ENCODE measurements at regions not wholly inside any gene's neighbourhood (a gene's known extent, or its start where the extent isn't known, plus 50 kb on each side); places are given as distances from the start of the nearest gene placed in this dataset.

DNA sequence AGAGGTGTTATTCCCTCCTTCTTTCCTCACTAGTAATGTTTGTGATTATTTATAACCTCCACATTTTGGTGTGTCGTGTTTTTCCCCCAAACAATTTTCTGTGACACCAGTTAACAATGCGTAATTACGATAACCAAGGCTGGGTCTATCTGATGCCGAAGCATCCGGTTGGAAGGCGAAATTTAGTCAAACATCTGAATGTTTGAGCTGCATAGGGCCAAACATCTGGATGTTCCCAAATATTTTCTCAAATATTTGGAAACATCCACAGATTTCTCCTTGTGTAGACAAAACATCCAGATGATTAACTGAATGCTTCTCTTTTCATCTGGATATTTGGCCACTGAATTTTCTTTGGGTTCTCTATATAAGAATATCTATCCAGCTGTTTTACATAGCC is 371.7 kb downstream of the NFIB start:
- Mint-ChIP-seq H3K9me3 (peaks cover 0 to 2% (median 0%) of the 10 kb centered on the region in 3 donors), H3K4me3 (no peak overlapping the region), H3K4me1 (no peaks in the 10 kb centered on the region), H3K36me3 (no peaks in the 10 kb centered on the region), H3K27ac (no peak overlapping the region), H3K27me3 (no peaks in the 10 kb centered on the region)

DNA sequence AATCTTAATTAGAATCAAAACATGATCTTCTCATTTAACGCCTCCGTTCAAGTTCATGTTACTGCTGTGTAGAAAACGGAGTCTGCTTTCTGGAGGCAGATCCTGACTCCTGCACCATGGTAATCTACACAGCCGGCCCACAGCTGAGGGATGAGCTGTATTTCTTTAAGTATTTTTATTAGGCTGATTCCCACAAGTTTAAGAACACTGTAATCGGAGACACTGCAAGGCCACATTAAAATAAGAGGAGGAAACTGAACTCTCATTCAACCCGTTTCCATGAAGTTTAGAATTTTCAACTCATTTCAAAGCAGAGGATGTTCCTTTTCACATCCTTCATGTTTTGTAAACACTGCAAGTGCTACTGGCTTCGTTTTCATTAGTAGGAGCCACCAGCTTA is 372.2 kb downstream of the NFIB start:
- Mint-ChIP-seq H3K9me3 (peaks cover 0 to 2% (median 0%) of the 10 kb centered on the region in 3 donors), H3K36me3 (no peaks in the 10 kb centered on the region), H3K27ac (no peak overlapping the region), H3K27me3 (no peaks in the 10 kb centered on the region), H3K4me3 (no peak overlapping the region), H3K4me1 (no peaks in the 10 kb centered on the region)

DNA sequence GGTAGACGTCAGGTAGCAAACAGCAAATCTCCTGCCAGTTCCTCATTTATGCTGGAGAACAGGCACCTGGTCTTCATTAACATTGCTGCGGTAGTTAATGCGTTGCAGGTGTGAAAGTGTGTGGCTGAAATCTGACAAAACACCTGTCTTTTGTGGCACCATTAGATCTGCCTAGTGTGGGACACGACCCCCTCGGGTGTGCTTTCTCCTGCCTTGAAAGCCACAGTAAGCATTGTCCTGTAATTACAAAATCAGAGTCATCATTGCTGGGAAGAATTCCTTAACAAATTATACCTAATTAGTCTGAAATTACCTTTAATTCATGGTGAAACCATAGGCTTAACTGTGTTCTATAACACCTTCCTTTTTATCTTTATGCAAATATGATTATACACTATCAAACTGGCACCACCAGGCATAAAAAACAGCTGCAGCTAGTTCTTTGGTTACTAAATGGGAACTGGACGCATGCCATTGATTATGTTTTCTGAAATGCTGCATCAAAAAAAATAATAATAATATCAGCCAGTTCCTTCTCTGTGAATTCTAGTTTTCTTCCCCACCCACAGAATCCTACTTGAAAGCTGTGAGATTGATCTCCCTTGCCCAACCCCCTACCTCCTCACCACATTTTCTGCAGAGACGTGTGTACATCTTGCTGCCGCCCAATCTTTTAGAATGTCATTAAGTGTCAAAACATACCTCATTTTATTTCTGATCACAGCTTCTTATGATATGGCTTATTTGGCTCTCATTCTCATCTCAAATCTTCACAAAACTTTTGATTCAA is 374.0 kb downstream of the NFIB start:
- Mint-ChIP-seq H3K9me3 (peaks cover 0 to 2% (median 0%) of the 10 kb centered on the region in 3 donors), H3K4me1 (no peaks in the 10 kb centered on the region), H3K27me3 (no peaks in the 10 kb centered on the region), H3K36me3 (no peaks in the 10 kb centered on the region), H3K27ac (no peak overlapping the region), H3K4me3 (no peak overlapping the region)

GRCh38 chr9:13939134-13939533 is 374.8 kb downstream of the NFIB start:
- H3K4me1 Mint-ChIP-seq: no peaks in the 10 kb centered on the region
- no peaks in the 10 kb centered on the region for H3K27me3 Mint-ChIP-seq
- H3K9me3 Mint-ChIP-seq: peaks cover 0 to 2% (median 0%) of the 10 kb centered on the region in 3 donors
- no peaks in the 10 kb centered on the region for H3K36me3 Mint-ChIP-seq
- no peak overlapping the region for H3K27ac Mint-ChIP-seq
- H3K4me3 Mint-ChIP-seq: no peak overlapping the region

DNA sequence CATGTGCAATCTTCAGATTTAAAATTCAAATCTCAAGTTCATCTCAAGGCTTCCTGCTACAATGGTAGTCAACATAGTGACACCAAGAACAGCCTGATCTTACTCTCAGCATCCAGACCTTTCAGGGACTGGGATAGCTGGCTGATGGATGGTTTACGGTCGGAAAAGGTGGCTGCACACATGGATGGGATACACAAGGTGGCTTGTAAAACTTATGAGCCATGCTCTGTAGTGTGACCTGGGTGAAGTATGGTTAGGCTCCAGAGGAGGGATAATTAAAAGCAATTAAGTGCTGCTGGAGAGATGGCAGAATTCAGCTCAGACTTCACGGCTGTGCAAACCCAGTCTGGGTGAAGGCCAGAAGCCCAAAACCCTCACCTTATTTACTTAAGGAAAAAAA is 379.5 kb downstream of the NFIB start:
- Mint-ChIP-seq H3K4me3 (no peak overlapping the region), H3K27me3 (no peaks in the 10 kb centered on the region), H3K4me1 (no peaks in the 10 kb centered on the region), H3K9me3 (no peaks in the 10 kb centered on the region), H3K36me3 (no peaks in the 10 kb centered on the region), H3K27ac (peak overlapping the region in 1 of 3 donors; percentile 21)

- Mint-ChIP-seq H3K9me3 (no peaks in the 10 kb centered on the region), H3K4me1 (no peaks in the 10 kb centered on the region), H3K27me3 (no peaks in the 10 kb centered on the region), H3K4me3 (no peak overlapping the region), H3K27ac (no peak overlapping the region), H3K36me3 (no peaks in the 10 kb centered on the region)
Measured at GRCh38 chr9:13933268-13933656, 380.7 kb downstream of the NFIB start.

- Mint-ChIP-seq H3K9me3 (no peaks in the 10 kb centered on the region), H3K27ac (no peak overlapping the region), H3K36me3 (no peaks in the 10 kb centered on the region), H3K4me1 (no peaks in the 10 kb centered on the region), H3K4me3 (no peak overlapping the region), H3K27me3 (no peaks in the 10 kb centered on the region)
Measured at GRCh38 chr9:13932528-13933267, 381.2 kb downstream of the NFIB start.

DNA sequence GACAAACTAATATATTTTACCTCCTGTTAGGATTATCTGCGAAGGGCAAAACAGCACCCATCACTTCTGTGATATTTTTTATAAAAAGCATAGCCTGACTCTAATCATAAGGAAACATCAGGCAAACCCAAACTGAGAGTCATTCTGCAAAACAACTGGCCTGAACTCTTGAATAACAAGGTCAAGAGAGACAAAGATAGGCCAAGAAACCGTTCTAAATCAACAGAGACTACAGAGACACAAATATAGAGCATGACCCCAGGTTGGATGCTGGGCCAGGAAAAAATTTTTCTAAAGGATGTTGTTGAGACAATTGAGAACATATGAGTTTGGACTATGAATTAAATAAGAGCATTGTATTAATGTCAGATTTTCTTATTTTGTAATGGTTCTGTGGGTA is 384.9 kb downstream of the NFIB start:
- Mint-ChIP-seq H3K4me3 (no peak overlapping the region), H3K9me3 (peaks cover 2 to 9% (median 6%) of the 10 kb centered on the region in 3 donors), H3K27ac (no peak overlapping the region), H3K4me1 (no peaks in the 10 kb centered on the region), H3K36me3 (no peaks in the 10 kb centered on the region), H3K27me3 (no peaks in the 10 kb centered on the region)

DNA sequence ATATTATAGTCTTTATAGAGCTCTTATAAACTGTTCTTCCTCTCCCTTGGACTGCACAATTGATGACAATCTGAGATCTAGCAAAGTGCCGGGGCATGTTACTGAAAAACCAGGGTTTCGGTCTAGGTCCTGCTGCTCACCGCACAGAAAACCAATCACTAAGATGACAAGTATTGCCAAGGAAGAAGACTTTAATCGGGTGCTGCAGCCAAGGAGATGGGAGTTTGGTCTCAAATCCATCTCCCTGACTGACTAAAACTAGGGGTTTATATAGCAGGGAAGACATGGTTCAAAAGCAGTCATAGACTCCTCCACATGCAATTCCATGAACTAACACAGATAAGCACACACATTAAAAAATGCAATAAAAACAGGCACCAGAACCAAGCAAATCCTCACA is 390.6 kb downstream of the NFIB start:
- no peak overlapping the region for H3K4me3 Mint-ChIP-seq
- H3K27me3 Mint-ChIP-seq: no peaks in the 10 kb centered on the region
- H3K9me3 Mint-ChIP-seq: peaks cover 2 to 14% (median 6%) of the 10 kb centered on the region in 3 donors
- H3K27ac Mint-ChIP-seq: no peak overlapping the region
- H3K36me3 Mint-ChIP-seq: no peaks in the 10 kb centered on the region
- H3K4me1 Mint-ChIP-seq: no peaks in the 10 kb centered on the region

GRCh38 chr9:13920557-13920956 is 393.4 kb downstream of the NFIB start:
- Mint-ChIP-seq H3K4me3 (no peak overlapping the region), H3K27me3 (no peaks in the 10 kb centered on the region), H3K36me3 (no peaks in the 10 kb centered on the region), H3K9me3 (peaks cover 0 to 5% (median 2%) of the 10 kb centered on the region in 3 donors), H3K27ac (no peak overlapping the region), H3K4me1 (no peaks in the 10 kb centered on the region)

GRCh38 chr9:13919401-13919800 is 394.5 kb downstream of the NFIB start:
- peaks cover 0 to 5% (median 0%) of the 10 kb centered on the region in 3 donors for H3K9me3 Mint-ChIP-seq
- no peak overlapping the region for H3K27ac Mint-ChIP-seq
- no peaks in the 10 kb centered on the region for H3K36me3 Mint-ChIP-seq
- no peaks in the 10 kb centered on the region for H3K27me3 Mint-ChIP-seq
- no peaks in the 10 kb centered on the region for H3K4me1 Mint-ChIP-seq
- no peak overlapping the region for H3K4me3 Mint-ChIP-seq

DNA sequence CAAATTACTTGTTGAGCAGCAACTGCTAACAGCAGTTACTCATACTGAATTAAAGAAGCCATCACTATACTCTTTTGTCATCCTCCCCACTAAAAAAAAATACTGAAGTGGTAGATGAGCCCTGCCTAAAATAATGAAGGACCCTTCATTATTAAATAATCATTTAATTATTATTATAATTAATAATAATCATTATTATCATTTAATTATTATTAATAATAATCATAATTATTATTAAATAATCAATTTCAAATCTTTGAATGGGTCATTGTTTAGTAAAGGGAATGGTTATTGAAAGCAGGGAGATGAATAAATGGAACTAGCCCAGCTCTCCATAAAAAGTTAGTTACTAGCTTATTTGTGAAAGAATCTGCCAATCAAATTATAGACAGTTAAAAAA is 396.4 kb downstream of the NFIB start:
- H3K4me1 Mint-ChIP-seq: no peaks in the 10 kb centered on the region
- H3K9me3 Mint-ChIP-seq: peaks cover 0 to 5% (median 2%) of the 10 kb centered on the region in 3 donors
- no peaks in the 10 kb centered on the region for H3K36me3 Mint-ChIP-seq
- H3K4me3 Mint-ChIP-seq: no peak overlapping the region
- no peaks in the 10 kb centered on the region for H3K27me3 Mint-ChIP-seq
- H3K27ac Mint-ChIP-seq: peak overlapping the region in 1 of 3 donors; percentile 41

GRCh38 chr9:13915591-13916301 is 398.2 kb downstream of the NFIB start:
- H3K4me1 Mint-ChIP-seq: no peaks in the 10 kb centered on the region
- H3K36me3 Mint-ChIP-seq: no peaks in the 10 kb centered on the region
- no peaks in the 10 kb centered on the region for H3K27me3 Mint-ChIP-seq
- H3K27ac Mint-ChIP-seq: no peak overlapping the region
- no peak overlapping the region for H3K4me3 Mint-ChIP-seq
- H3K9me3 Mint-ChIP-seq: peaks cover 0 to 5% (median 2%) of the 10 kb centered on the region in 3 donors

- H3K27ac Mint-ChIP-seq: no peak overlapping the region
- H3K4me1 Mint-ChIP-seq: no peaks in the 10 kb centered on the region
- no peaks in the 10 kb centered on the region for H3K36me3 Mint-ChIP-seq
- H3K27me3 Mint-ChIP-seq: no peaks in the 10 kb centered on the region
- H3K4me3 Mint-ChIP-seq: no peak overlapping the region
- peaks cover 0 to 4% (median 2%) of the 10 kb centered on the region in 3 donors for H3K9me3 Mint-ChIP-seq
Measured at GRCh38 chr9:13915131-13915530, 398.8 kb downstream of the NFIB start.

- no peaks in the 10 kb centered on the region for H3K36me3 Mint-ChIP-seq
- no peaks in the 10 kb centered on the region for H3K27me3 Mint-ChIP-seq
- no peak overlapping the region for H3K4me3 Mint-ChIP-seq
- peaks cover 0 to 5% (median 4%) of the 10 kb centered on the region in 3 donors for H3K9me3 Mint-ChIP-seq
- H3K27ac Mint-ChIP-seq: no peak overlapping the region
- H3K4me1 Mint-ChIP-seq: no peaks in the 10 kb centered on the region
Measured at GRCh38 chr9:13911473-13911872, 402.5 kb downstream of the NFIB start.
